ENCODE measurements at regions not wholly inside any gene's neighbourhood (a gene's known extent, or its start where the extent isn't known, plus 50 kb on each side); places are given as distances from the start of the nearest gene placed in this dataset.

DNA sequence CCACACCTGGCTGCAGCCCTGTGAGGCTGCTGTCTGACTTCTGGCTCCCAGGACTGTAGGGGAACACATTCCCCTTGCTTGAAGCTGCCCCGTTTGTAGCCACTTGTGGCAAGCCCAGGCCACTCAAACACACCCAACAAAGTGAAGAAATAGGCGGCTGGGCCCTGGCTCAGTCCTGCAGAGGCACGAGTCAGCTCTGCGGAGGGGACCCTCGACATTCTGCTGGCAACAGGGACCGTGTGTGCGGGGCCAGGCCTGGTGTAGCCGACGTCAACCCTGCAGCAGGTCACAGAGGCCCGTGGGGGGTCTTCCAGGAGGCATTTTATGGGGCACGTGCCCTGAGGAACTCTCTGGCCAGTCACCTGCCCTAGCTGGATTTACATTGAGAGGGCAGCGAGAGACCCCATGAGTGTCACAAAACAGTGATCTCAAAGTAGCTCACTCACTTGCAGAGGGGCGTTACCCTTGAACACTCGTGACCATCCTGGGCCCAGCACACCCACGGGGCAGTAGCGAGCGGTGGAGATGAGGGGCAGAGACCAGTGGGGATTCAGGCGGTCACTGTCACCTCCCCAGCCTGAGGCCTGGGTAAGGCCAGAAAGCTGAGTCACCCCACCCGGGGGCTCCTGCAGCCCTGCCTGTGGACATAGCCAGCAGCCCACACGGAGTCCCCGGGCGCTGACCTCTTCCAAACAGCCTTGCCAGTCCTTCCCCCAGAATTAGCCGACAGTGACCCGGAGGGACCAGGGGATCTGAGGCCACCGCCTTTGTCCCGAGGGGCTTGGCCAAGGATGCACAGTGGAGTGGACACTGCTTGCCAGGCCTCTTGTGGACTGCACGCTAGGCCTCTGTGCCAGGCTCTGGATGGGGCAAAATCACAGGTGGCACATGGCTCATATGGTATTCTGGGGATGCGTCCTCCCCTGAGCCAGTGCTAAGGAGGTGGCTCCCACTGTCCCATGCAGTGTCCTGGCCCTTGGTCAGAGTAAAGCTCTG lies 139.5 kb downstream of the CTTN start:
- no peak for DNase-seq

DNA sequence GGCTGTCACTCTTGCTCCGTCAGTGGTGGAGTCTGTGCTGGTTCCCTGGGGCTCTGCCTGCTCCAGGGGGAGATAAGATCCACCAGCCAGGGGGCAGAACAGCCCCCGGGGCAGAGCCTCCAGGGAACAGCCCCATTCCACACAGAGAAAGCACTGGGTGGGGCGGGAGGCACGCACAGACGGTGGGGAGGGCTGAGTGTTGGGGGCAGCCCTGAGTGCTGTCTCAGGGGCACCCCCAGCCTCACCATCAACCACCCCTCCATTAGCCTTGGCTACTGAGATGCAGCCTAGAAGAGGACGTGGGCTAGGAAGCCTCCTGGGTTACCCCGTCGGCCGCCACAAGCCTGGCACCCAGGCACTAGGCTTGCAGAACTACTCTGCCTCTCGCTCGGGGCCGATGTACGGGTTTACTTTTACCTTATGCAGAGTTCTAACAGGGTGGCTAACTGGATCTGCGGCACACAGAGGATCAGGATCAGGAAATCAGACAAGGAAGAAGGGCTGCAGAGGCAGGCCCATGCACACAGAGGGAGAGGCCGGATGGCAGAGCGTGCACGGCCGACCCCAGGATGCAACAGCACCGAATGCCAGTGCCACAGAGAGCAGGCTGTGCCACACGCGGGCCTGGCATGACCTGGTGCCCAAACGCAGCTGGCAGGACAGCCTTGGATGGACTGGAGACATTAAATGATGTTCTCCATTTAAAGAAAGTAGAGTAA lies 140.5 kb downstream of the CTTN start:
- DNase-seq: no peak

DNA sequence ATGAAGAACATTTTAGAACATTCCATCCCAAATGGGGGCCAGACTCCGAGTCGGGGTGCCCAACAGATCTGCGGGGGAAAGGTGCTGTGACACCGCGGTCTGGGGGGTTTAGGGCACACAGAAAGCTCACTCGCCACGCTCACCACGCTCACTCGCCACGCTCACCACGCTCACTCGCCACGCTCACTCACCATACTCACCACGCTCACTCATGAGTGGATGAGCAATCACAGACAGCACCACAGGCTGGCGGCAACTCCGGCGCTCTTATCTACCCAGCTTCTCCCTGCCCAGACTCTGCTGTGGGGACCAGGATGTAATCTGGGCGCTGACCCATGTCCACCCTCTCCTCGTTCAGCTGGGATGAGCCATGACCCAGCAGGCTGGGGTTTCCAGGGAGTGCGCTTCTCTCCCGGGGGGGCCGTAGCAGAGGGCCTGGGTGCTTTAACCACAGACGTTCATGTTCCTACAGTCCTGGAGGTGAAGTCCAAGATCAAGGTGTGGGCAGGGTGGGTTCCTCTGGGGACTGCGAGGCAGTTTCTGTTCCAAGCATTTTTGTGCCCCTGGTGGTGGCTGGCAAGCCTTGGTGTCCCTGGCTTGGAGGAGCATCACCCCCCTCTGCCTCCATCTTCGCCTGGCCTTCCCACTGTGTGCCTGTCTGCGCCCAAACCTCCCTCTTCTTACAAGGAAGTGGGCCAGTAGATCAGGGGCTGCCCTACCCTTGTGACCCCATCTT lies 141.2 kb downstream of the CTTN start:
- DNase-seq: no peak

- DNase-seq: no peak
Measured at GRCh38 chr11:70540196-70540595, 141.9 kb downstream of the CTTN start.

- DNase-seq: no peak
Measured at GRCh38 chr11:70541176-70541575, 142.8 kb downstream of the CTTN start.

DNA sequence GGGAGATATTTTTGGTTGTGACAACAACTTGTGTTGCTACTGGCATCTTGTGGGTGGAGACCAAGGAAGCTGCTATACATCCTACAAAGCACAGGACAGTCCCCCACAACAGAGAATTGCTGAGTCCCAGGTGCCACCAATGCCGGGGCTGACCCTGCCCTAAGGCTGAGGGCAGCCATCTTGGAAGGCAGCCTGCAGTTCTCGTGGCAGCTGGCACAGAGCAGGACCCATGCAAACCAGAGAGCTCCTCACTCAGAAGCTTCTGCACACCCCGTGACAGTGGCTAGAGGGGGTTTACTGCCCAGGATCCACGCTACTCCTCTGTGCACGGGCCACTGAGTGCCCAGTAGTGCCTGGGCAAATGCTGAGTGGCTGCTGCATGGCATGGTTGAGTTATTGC lies 143.4 kb downstream of the CTTN start:
- DNase-seq: no peak

DNA sequence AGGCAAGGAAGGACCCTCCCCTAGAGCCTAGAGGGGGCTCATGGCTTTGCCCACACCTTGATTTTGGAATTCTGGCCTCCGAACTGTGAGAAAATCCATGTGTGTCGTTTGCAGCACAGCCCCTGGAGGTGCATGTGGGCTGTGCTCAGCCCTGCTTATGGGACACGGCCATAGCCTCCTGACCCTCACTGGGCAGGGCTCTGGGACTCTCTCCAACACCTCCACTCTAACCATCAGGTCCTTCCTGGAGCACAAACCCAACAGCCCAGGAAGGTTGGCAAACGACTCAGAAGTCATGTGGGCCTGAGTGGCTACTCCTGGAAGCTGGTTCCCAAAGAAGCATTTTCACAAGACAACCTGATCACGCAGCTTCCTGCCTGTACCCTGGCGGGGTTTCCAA lies 144.1 kb downstream of the CTTN start:
- no peak for DNase-seq

DNA sequence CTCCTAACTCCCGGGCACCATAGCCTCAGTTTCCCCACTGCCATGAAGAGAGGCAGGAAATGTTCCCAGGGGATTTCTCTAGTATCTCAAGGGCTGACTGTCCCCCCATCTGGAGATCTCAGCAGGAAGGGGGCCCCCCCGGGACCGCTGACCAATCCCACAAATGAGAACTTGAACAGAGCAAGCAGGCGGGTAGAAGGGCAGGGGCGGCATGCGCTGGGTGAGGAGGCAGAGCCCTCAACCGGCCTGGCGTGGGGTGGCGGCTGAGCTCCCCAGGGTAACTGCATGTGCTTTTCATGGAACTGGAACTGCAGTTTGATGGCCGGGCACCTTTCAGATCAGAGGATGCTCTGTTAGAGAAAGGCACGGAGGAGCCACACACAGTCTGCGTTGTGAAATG lies 144.5 kb downstream of the CTTN start:
- no peak for DNase-seq

- no peak for DNase-seq
Measured at GRCh38 chr11:70543611-70544010, 145.3 kb downstream of the CTTN start.

- no peak for DNase-seq
Measured at GRCh38 chr11:70544067-70544773, 145.9 kb downstream of the CTTN start.

GRCh38 chr11:70544774-70545609 lies 146.7 kb downstream of the CTTN start:
- no peak for DNase-seq

GRCh38 chr11:70545610-70545912 lies 147.2 kb downstream of the CTTN start:
- no peak for DNase-seq

- no peak for DNase-seq
Measured at GRCh38 chr11:70546191-70546940, 148.0 kb downstream of the CTTN start.

DNA sequence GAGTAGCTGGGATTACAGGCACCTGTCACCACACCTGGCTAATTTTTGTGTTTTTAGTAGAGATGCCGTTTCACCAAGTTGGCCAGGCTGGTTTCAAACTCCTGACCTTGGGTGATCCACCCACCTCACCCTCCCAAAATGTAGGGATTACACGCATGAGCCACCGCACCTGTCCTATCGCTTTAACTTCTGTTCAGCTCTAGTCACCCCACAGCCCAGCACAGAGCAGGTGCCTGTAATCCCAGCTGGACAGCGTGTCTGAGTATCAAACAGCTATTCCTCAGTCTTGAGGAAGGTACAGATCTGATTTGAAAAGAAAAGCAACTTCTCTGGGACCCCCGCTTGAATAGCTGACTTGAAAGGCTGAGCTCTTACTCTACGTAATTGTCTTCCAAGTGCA lies 149.1 kb downstream of the CTTN start:
- DNase-seq: no peak

- no peak for DNase-seq
Measured at GRCh38 chr11:70547821-70548670, 149.7 kb downstream of the CTTN start.

DNA sequence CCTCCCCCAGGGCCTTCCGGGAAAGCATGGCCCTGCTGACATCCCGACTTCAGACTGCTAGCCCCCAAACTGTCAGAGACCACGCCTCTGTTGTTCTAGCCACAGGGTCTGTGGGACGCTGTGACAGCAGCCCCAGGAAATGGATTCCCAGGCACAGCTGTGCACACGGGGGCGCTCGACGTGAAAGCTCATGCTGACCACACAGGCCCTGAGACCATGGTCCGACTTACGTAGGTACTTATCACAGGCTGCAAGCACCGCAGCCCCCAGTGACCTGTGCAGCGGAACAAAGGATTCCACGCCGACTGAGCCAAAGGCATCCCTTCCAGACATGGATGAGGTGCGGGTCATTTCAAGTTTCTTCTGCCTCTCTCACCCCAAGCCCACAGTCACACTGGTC lies 150.6 kb downstream of the CTTN start:
- no peak for DNase-seq

DNA sequence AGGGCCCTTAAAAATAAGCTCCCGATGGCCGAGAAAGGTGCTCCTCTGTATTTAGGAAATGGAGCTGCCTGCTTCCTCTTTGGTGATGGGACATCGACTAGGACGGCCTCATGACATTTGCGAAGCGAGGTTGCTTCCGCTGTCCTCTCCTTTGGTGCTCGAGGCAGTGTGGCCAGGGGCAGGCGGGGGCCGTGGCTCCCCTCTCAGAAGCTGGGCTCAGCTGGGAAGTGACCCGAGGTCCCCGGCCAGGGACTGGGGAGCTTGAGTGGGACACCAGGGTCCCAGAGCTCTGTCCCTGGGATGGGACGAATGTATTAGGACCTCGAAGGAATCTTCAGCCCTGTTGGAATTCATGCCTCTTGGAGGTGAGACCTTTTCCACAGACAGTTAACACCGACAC lies 151.1 kb downstream of the CTTN start:
- DNase-seq: no peak

- DNase-seq: no peak
Measured at GRCh38 chr11:70549796-70550195, 151.5 kb downstream of the CTTN start.

DNA sequence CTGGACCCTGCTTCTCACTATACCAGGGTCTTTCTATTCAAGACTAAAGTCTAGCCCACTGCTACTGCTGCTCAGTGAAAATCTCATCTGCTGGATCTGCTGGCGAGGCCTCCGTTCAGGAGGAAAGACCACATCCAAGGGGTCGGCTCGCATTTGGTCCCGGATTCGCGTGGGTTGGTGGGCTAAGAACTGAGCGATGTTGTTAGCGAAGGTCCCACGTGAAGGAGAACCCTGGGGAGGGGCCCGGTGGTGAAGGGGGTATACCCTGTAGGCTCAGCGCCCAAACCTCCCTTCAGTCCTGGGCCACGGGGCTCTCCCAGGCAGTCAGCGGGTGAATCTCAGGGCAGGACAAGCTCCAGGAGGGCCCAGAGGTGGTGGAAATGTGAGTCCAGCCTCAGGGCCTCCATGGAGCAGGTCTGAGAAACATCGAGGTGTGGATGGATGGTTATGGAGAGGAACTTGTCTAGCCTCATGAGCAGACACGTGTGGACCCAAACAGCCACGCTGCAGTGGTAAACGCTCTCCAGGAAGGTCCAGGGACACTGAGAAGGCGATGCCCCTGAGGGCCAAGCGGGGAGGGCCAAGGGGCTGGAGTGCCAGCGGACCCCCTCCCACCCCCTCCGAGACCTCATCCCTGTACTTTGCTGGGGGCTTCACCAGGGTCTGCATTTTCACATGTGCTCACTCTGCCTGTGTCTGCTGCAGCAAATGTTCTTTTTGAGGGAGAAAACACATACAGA lies 152.3 kb downstream of the CTTN start:
- DNase-seq: no peak
